Bronchial epithelial cell (primary cell): ENCODE measurements at regions not wholly inside any gene's neighbourhood (a gene's known extent, or its start where the extent isn't known, plus 50 kb on each side); places are given as distances from the start of the nearest gene placed in this dataset.

Source experiments
- DNase-seq: peaks from one replicate; pipeline ENCODE4 v3.0.0-alpha.2; 2010; ENCODE audit warnings: low read depth
- FAIRE-seq: peaks from 2 replicates; lab custom pipeline; 2011; peaks lifted over from hg19 to GRCh38; lab: Jason Lieb, UNC
- H3K27me3 ChIP-seq: 2 replicates; pipeline ENCODE4 v1.5.1; 2011; ENCODE audit warnings: low read length; ENCODE audit not compliant: control insufficient read depth, insufficient read depth
- H3K36me3 ChIP-seq: 2 replicates; pipeline ENCODE4 v1.5.1; 2011; ENCODE audit warnings: low read length; ENCODE audit not compliant: control insufficient read depth, insufficient read depth
- H3K4me3 ChIP-seq: 2 replicates; pipeline ENCODE4 v1.5.1; 2011; ENCODE audit warnings: mild to moderate bottlenecking, low read depth, low read length, control low read depth
- CTCF ChIP-seq: IDR thresholded peaks from 2 replicates; pipeline ENCODE4 v1.5.1; 2011; ENCODE audit warnings: mild to moderate bottlenecking, moderate library complexity, low read length, control low read depth, inconsistent platforms; ENCODE audit not compliant: insufficient read depth, severe bottlenecking

GRCh38 chr1:181947441-181947840 is 114.1 kb downstream of the ZNF648 start:
- DNase-seq (no peak), FAIRE-seq (no peak)
- TF ChIP-seq CTCF = no peak
- Histone ChIP-seq H3K36me3 (no peaks in the 10 kb centered on the region), H3K4me3 (no peak overlapping the region), H3K27me3 (no peaks in the 10 kb centered on the region)

- no peaks in the 10 kb centered on the region for H3K27me3 ChIP-seq
- FAIRE-seq = peak; percentile 90
- H3K36me3 ChIP-seq = no peaks in the 10 kb centered on the region
- H3K4me3 ChIP-seq = no peak overlapping the region
- DNase-seq = peak; percentile 70
- TF ChIP-seq CTCF = peak; percentile 72
These were observed 124.5 kb downstream of the ZNF648 start for GRCh38 chr1:181936768-181937581.

GRCh38 chr1:181936269-181936668 is 125.2 kb downstream of the ZNF648 start:
- H3K4me3 ChIP-seq = no peak overlapping the region
- DNase-seq (no peak), FAIRE-seq (peak; percentile 93)
- H3K27me3 ChIP-seq = no peaks in the 10 kb centered on the region
- no peaks in the 10 kb centered on the region for H3K36me3 ChIP-seq
- TF ChIP-seq CTCF = no peak

- H3K4me3 ChIP-seq = no peak overlapping the region
- no peak for DNase-seq
- H3K36me3 ChIP-seq = no peaks in the 10 kb centered on the region
- H3K27me3 ChIP-seq = no peaks in the 10 kb centered on the region
- FAIRE-seq = peak; percentile 23
- no peak for TF ChIP-seq CTCF
These were observed 129.6 kb downstream of the ZNF648 start for GRCh38 chr1:181931873-181932272.

- DNase-seq = no peak
- no peak for TF ChIP-seq CTCF
- Histone ChIP-seq H3K4me3 (no peak overlapping the region), H3K36me3 (no peaks in the 10 kb centered on the region), H3K27me3 (no peaks in the 10 kb centered on the region)
- no peak for FAIRE-seq
These were observed 131.3 kb downstream of the ZNF648 start for GRCh38 chr1:181930187-181930586.
